ENCODE measurements at regions not wholly inside any gene's neighbourhood (a gene's known extent, or its start where the extent isn't known, plus 50 kb on each side); places are given as distances from the start of the nearest gene placed in this dataset.

GRCh38 chr7:79529881-79530235 is 76.4 kb upstream of the MAGI2 start:
- TF ChIP-seq POLR2A (IDR thresholded peaks at IDR 0.05; ENCODE audit: low read length), result no peak
- no peak for TF ChIP-seq GATA1 (IDR thresholded peaks at IDR 0.05; ENCODE audit: low read depth, low read length)
